ENCODE measurements at regions not wholly inside any gene's neighbourhood (a gene's known extent, or its start where the extent isn't known, plus 50 kb on each side); places are given as distances from the start of the nearest gene placed in this dataset.

DNA sequence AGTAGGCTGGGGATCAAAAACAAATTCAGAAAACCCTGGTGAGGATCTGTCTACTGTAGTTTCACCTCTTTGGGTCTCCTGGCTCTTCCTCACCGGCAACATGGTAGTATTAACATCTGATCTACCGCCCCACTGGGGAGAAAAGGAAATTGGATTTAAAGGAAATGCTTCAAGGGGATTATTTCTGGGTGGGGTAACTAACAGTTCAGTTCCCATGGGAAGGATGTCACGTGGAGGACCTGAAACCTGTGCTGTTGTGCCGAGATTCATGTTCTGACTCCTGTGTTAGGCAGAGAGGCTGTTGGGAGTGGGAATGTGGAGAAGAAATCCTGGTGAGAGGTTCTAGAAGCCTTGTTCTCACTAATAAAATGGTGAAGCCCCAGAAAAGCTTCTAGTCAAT is 254.4 kb downstream of the BCOR start:
- Histone ChIP-seq H2BK20ac (ENCODE audit: low read depth, low read length) (no peak overlapping the region), H3K27ac (ENCODE audit: insufficient read depth, low read length) (no peak overlapping the region), H3K36me3 (ENCODE audit: control insufficient read depth, insufficient read depth, low read length) (no peaks in the 10 kb centered on the region), H3K18ac (ENCODE audit: low read depth, low read length) (no peak overlapping the region), H4K91ac (ENCODE audit: insufficient read depth, low read depth, low read length) (no peak overlapping the region), H4K5ac (ENCODE audit: low read depth, low read length) (no peak overlapping the region), H3K9me1 (ENCODE audit: insufficient read depth, low read length) (no peaks in the 10 kb centered on the region), H2BK5ac (ENCODE audit: low read depth, low read length, poor library complexity, severe bottlenecking) (no peak overlapping the region), H2AK5ac (ENCODE audit: low read depth, low read length) (no peak overlapping the region), H2BK120ac (ENCODE audit: low read depth, low read length) (no peak overlapping the region), H3K9ac (ENCODE audit: low read depth, low read length) (no peak overlapping the region), H2BK15ac (ENCODE audit: low read depth, low read length) (no peak overlapping the region), H3K4ac (ENCODE audit: low read depth, low read length) (no peak overlapping the region), H3K79me1 (ENCODE audit: low read depth in 1 of 2, low read length in 2 of 2) (no peaks in the 10 kb centered on the region), H3K27me3 (ENCODE audit: control insufficient read depth, insufficient read depth, low read length) (peaks cover 35% of the 10 kb centered on the region), H2AFZ (replicated peaks; ENCODE audit: low read length, poor library complexity) (no peak overlapping the region), H3K23ac (ENCODE audit: low read depth, low read length) (no peak overlapping the region), H3K56ac (ENCODE audit: extremely low read depth, insufficient read depth, low read length) (no peak overlapping the region), H3K4me1 (ENCODE audit: control insufficient read depth, insufficient read depth, low read length) (peaks cover 1% of the 10 kb centered on the region; the same call in 1 of the 2 replicates), H3K9me3 (ENCODE audit: control insufficient read depth, insufficient read depth, low read length) (no peaks in the 10 kb centered on the region), H3K4me2 (ENCODE audit: low read depth, low read length) (no peak overlapping the region), H4K8ac (ENCODE audit: low read depth in 2 of 2, low read length in 2 of 2) (no peak overlapping the region), H2AK9ac (replicated peaks; ENCODE audit: low read depth, low read length, poor library complexity) (no peak overlapping the region), H3K14ac (replicated peaks; ENCODE audit: low read depth, low read length) (no peak overlapping the region), H4K20me1 (ENCODE audit: insufficient read depth, low read length) (no peaks in the 10 kb centered on the region), H3K4me3 (ENCODE audit: insufficient read depth, low read depth, low read length) (no peak overlapping the region)
- no TSS peak for BruUV-seq (replicated peaks)
- no CpG with 5 or more reads among the region's 4 CpGs for WGBS, 2 experiments (ENCODE audit: extremely low coverage in 2 of 2, insufficient read length in 1 of 2)
- TF ChIP-seq RCOR1 (IDR thresholded peaks at IDR 0.05; ENCODE audit: insufficient replicate concordance, low read length) (no peak), CEBPB (IDR thresholded peaks at IDR 0.05; ENCODE audit: low read depth, low read length) (no peak), MAZ (IDR thresholded peaks at IDR 0.05; ENCODE audit: borderline replicate concordance, low read depth, low read length) (no peak), NFE2L2 (IDR thresholded peaks at IDR 0.05; ENCODE audit: low read depth, low read length) (no peak), CHD1 (IDR thresholded peaks at IDR 0.05; ENCODE audit: low read depth, low read length) (no peak), RAD21 (IDR thresholded peaks at IDR 0.05; ENCODE audit: low read length) (no peak), BHLHE40 (IDR thresholded peaks at IDR 0.05; ENCODE audit: low read depth, low read length) (no peak), RFX5 (IDR thresholded peaks at IDR 0.05; ENCODE audit: low read depth, low read length) (no peak), MAFK (IDR thresholded peaks at IDR 0.05; ENCODE audit: low read depth, low read length) (no peak)
- TF ChIP-seq, protein P1, sequence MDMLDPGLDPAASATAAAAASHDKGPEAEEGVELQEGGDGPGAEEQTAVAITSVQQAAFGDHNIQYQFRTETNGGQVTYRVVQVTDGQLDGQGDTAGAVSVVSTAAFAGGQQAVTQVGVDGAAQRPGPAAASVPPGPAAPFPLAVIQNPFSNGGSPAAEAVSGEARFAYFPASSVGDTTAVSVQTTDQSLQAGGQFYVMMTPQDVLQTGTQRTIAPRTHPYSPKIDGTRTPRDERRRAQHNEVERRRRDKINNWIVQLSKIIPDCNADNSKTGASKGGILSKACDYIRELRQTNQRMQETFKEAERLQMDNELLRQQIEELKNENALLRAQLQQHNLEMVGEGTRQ (IDR thresholded peaks at IDR 0.05; ENCODE audit: low read depth, low read length): no peak
- TF ChIP-seq, protein P2, sequence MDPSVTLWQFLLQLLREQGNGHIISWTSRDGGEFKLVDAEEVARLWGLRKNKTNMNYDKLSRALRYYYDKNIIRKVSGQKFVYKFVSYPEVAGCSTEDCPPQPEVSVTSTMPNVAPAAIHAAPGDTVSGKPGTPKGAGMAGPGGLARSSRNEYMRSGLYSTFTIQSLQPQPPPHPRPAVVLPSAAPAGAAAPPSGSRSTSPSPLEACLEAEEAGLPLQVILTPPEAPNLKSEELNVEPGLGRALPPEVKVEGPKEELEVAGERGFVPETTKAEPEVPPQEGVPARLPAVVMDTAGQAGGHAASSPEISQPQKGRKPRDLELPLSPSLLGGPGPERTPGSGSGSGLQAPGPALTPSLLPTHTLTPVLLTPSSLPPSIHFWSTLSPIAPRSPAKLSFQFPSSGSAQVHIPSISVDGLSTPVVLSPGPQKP (IDR thresholded peaks at IDR 0.05; ENCODE audit: borderline replicate concordance, low read depth, low read length): no peak
- ChIA-PET CTCF (no interaction called here), POLR2A (ENCODE audit: unreplicated experiment) (no interaction called here)
- dilution Hi-C loops (cut with HindIII; ENCODE audit: low sequenced_read_pairs, unreplicated experiment): no loop called here
- in situ Hi-C loops (cut with MboI; ENCODE audit: low sequenced_read_pairs): no loop called here
- no peak for DNase-seq
- intact Hi-C loops (cut with micrococcal nuclease): no loop called here
- no peak for ATAC-seq (ENCODE audit: low read depth)

All from IMR-90 (cell line).